COLO668 (cell line): ENCODE measurements at regions not wholly inside any gene's neighbourhood (a gene's known extent, or its start where the extent isn't known, plus 50 kb on each side); places are given as distances from the start of the nearest gene placed in this dataset.
"Not testable (repeated sequence)": the region's sequence is repeated elsewhere in the genome, so short reads cannot be mapped to it uniquely, and the experiment has no call there.

Source experiments
- DNase-seq: peaks from one replicate; lab custom pipeline; 2025; ENCODE audit not compliant: unreplicated experiment; lab: John Stamatoyannopoulos, UW

DNA sequence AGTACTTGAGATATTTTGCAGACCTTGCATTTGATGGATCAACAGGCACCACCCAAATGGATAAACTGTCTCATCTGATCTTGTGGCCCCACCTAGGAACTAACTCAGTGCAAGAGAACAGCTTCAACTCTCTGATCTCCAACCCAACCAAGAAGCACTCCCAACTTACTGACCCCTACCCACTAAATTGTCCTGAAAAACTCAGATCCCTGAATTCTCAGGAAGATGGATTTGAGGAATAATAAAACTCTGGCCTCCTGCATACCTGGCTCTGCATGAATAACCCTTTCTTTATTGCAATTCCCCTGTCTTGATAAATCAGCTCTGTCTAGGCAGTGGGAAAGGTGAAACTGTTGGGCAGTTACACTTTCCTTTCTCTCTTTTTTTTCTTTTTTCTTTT, 247.9 kb downstream of the ZPLD1 start:
- no peak for DNase-seq

DNA sequence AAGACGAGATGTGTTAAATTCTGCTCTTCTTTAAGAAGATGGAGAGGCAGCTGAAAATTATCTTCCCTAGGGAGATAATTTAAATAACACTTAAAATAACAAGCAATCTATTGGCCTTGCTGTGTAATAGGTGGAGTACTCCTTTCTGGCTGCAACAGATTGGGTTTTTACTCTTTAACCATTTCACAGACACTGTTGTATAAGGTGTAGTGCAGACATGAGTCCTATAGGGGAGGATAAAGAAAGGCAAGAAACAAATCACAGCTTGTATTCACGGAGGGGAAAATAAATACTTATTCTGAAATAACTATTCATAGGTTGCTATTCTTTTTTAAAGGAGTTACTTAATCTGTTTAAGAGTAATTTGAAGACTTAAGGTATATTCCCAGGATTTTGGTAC, 252.0 kb downstream of the ZPLD1 start:
- no peak for DNase-seq

DNA sequence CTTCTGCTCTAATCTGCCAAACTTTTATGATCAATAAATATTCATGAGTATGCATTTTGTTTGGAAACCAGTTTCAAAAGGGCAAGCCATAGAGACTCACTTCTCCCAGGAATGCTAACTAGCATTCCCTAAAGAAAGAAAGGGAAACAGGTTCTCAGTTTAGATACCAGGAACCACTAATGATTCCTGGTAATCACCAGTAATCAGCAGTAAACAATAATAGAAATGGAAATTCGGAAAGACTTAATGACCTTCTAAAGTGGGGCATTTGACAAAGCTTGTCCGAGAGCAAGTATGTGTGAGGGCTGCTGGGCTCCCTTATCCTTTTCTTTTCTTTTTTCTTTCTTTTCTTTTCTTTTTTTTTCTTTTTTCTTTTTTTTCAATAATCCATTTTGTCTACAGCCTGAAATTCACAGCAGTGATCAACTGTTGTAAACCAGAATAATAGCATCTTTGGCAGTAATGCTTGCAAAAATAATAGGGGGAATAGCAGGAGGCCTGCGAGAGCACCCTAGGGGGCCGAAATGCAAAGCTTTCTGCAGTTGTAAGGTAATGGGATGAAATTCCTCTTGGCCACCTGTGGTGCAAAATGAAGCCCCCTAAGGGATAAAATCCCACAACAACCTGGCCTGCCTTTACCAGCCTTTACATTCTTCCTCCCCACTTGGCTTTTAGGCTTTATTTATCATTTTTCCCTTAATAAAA, 253.2 kb downstream of the ZPLD1 start:
- DNase-seq, result no peak

DNA sequence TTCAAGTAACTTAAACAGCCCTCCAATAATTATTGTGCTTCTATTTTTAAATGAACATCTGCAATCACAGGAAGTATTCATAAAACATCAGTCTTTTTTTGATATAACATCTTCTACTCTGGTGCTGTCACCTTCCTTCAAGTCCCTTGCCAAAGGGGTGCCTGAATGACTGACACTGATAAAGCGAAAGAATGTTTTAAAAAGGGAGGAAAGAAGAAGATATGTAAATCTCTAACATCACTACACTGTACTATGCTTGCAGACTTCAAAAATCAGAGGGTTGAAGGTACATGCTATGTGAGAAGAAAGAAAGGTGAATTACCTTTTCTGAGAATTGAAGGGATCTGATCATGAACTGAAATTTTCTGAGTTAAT, 253.7 kb downstream of the ZPLD1 start:
- DNase-seq, result no peak

DNA sequence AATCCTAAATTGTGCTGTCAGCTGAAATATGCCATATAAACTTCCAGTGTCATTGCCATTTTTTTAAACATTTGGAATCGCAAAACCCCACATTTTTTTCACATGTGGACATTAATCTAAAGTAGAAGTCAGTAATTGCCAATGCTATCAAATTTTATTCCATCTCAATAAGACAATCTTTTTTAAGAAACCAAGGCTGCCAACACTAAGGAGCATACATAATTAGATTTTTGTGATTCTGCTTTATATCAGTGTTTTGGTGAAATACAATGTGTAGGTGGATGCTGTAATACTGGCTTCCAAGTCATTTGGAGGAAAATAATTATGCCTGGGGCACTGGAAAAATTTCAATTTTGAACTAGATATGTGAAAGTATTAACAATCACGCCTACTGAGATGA, 256.7 kb downstream of the ZPLD1 start:
- no peak for DNase-seq

DNA sequence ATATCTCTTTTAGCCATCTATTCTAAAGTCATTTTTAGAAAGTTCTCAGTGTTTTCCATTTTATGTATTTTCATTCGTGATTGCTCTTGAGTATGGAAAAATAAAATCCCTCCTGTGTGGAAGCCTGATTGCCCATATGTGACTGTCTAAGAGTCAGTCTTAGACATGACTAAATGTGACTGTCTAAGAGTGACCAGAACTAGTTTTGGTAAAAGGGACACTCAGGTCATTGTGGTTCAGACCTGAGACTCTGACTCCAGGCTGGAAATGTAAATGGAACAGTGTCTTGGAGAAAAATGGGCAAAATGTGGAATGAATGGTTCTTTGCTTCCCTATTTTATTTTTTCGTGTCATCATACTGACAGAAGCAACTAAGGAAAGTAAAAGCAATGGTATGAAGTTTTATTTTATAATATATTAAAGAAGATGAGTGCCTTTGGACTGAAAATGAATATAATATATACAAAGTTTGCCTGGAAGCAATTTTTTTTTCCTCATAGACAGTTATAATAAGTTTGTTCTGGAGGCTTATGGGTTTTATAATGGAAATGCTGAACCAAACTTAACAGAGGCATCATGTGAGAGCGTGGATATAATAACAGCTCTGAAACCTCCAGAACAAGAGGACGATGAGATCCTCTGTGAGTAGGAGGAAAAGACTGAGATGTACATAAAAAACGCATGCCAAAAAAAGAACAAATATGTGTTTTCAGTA, 264.4 kb downstream of the ZPLD1 start:
- DNase-seq, result no peak

DNA sequence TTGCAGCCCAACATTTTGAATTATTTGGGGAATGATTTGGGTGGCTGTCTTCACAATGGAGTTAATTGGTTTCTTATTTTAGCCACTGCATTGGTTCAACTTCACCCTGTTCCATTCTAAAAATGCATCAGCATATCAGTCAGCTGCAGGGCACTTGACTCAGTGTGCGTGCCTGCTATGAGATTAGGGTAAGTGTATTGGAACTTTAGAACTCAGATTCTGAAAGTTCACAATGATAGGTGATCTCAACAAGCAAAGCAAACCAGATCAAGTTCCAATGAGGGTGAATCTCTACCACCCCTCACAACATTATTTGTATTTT, 265.0 kb downstream of the ZPLD1 start:
- DNase-seq, result no peak

DNA sequence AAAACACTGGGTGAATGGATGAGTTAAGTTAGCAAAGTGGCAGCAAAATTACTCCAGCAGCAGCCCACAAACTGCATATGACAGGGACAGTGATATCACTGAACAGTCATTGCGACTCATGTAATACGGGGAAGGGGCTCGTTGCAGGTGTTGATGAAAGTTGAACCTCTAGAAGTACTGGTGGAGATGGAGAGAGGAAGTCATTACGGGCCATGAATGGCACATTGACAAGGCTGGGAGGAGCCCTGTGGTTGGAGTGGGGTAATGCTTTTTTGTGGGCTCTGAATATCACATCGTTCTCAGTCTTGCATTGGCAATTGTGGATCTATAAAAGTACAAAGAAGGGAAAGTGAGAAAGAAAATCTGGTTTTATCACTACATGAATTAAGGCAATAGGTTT, 278.1 kb downstream of the ZPLD1 start:
- DNase-seq, result no peak

DNA sequence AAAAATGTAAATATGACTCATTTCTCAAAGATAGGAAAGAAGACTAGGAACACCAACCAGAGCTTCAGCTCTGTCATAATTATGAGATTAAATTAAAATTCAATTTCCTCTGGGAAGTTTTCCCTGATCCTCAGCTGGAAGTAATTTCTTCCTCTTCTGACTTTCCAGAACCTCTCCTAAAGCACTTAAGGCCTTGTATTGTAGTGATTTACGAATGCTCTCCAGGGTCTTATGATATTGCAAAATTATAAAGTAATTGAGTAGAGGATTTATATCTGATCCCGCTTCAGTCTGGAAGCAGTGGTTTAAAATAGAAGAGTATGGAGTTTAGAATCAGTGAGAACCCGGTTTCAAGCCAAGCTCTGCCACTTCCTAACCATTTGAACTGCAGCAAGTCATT, 279.8 kb downstream of the ZPLD1 start:
- no peak for DNase-seq

DNA sequence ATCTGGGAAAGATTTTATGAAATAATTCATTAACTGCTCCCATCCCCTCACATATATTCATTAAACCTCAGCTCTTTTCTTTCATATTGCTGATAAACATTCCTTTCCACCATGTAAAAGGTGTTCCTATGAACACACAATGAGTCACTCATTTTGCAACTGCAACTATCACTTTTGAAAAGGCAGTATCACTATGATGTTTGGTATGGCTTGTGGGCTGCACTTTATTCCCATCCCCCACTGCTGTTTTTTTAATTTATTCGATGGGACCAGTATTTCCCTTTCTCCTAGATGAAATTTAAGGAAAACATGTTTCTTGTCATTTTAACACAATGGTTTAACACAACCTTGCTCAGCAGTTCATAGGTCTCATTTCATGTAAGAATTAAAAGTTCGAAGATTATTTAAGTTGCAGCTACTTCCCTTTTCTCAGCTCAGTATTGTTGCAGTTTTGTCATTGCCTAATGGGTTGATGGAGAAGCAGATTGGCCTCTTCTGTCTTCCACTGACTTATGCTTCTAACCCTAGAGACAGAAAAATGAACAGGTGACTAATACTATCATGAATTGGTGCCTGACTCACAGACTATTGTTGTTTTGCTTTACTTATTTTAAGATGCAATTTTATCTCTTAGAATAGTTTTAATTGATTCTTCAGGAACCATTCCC, 280.3 kb downstream of the ZPLD1 start:
- DNase-seq, result no peak

DNA sequence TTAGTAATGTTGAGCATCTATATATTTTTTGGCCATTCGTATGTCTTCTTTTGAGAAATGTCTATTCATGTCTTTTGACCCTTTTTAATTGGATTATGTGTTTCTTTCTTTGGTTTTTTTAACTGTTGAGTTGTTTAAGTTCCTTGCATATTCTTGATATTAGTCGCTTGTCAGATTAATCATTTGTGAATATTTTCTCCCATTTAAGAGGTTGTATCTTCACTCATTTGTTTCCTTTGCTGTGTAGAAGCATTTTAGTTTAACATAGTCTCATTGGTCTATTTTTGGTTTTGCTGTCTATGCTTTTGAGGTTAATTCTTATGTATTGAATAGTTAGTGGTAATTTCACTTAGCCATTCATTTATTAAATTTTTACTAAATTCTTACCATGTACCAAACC, 283.8 kb downstream of the ZPLD1 start:
- DNase-seq, result no peak

DNA sequence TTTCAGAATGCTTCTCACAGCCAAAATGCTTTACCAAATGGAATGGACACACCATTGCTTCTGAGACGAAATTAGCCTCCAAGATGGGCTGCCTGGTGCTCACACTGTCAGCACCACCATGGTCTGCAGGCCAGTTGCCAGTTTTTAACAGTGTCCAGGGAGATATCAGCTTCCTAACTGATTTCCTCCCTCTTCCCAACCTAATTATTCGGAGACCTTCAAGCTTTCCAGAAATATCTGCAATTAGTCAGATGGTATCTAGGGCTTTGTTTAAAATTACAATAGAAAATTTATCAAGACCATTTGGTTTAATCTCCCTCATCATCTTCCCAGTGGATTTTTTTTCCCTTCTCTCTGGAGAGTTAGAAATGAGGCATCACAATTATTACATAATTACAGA, 287.5 kb downstream of the ZPLD1 start:
- no peak for DNase-seq

DNA sequence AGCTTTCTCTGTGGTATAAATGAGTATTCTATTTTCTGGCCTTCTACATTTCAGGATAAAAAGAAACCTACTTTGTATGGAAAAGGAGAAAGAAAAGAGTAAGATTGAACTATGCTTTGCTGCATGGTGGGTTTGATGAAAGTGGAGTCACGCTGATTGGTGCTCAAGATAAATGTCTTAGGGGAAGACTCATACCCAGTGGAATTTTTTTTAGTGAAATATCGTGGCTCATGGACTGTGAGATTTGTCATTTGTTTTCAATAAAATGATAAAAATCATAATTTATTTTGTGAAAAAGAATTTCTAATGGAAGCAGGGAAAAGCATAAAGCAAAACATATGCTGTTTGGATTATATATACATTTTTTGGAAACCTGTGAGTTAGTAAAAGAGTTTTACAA, 292.5 kb downstream of the ZPLD1 start:
- no peak for DNase-seq

DNA sequence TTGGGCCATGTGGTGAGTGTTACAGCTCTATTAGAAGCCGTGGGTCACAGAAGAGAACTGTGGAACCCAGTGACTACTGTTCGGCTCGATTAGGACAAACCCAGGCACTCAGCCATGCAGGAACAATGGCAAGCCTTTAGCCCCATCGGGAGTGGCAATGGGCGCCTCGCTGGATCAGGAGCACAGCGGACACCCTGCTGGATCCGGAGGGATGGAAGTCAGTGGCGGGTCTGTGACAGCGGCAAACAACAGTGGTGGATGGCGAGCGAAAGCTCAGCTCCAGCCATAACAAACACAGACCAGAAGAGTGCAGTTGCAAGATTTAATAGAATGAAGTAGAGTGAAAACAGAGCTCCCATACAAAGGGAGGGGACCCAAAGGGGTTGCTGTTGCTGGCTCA, 297.8 kb downstream of the ZPLD1 start:
- DNase-seq, result not testable (repeated sequence)

DNA sequence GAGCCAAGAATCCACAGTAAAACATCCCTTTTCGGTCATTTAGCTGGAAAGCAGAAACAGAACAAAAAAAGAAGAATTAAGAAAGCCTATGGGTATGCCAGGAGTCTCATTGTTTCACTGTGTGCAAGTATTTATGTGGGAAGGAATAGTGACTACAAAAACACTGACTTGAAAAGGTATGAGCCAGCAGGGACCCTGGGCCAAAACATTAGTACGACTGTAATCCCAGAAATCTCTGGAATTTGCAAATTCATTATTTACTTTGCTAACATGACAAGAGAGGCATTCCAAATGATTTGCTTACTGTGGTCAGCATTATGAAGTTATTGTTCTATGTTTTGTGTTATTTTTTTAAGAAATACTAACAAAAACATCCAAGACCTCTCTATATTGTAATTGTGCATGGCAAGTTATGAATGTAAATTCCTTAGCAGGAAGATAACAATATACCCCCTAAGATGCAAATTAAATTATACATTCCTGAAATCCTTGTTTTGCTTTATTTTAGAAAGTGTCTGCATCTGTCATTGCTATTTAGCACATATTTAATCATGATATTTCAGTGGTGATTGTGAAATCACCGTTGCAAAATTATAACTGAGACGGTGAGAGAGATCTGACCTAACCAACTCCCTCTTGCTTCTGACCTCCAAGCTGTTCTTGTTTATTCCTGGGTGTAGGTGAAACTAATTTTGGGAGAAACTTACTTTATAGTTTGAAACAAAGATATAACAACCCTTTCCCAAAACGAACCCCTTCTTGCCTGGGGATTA, 299.2 kb downstream of the ZPLD1 start:
- no peak for DNase-seq

DNA sequence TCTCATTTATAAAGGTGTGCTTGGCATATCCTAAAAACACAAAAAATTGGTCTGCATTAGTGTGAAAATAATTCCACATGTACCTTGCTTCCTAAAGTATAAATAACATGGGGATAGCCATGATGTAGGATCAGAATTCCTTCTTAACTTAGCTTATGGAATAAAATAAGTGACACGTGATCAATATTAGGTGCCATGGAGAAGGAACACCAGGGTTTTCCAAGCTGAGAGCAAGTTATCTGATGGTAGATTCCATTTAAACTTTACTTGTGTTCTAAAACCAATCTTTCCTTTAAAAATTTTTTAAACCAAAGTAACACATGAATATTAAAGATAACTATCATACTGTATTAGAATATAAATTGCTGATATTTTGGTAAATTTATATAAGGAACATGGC, 300.5 kb downstream of the ZPLD1 start:
- DNase-seq, result no peak

DNA sequence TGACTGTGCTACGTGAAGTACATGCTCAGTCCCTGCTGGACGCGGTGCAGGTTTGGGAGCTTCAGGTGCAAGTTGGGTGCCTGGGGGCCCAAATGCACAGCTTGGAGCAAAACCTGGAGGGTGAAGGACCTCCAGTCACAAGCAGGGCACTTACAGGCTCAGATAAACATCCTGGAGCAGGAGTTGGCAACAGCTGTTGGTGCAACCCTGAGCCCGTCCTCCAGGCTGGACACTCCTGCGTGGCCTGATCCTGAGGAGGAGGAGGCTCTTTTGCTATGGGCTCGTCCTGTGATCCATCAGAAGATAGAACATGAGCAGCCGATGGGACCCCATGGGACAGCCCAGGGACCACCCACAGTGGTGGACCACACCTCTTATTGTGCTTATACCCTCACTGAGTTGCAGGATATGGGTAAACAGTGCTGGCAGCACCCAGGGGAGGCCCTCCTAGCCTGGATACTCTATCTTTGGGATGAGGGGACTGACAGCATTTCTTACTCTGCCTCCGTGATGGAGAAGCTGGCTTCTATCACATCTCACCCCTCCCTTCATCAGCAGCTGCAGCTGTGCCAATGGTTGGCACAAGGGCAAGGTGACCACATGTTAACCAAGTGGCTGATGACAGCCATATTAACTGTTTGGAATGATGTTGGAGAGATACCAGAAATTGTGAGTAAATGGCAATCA, 301.6 kb downstream of the ZPLD1 start:
- DNase-seq, result no peak

DNA sequence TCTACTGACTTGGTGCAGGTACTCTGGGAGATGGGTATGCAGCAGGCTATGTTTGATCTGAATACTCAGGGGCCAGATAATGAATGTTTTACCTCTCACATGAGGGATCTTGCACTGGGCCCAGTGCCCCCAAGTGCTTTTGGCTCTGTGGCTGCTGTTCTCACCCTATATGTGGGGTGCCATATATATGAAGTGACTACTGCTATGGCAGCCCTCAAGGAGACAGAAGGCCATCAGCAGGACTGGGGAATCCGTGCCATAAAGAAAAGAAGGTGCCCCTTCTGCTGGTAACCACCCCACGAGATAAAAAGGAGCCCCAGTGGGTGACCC, 302.1 kb downstream of the ZPLD1 start:
- no peak for DNase-seq

DNA sequence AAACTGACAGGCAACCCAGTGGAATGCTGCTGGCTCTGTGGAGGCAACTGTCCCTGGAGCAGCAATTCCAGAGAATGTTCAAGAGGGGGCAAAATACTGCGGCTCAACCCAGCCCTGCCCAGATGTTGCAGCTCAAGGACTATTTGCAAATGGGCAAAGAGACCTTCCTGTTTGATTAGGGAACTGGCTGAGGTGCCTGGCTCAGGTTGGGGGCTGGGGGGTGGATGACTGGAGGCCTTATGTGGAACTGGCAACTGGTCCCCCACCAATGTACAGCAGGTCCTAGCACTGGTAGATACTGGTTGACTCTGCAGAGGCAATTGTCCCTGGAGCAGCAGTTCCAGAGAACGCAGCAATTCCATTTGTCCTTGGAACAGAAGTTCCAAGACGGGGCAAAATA, 302.5 kb downstream of the ZPLD1 start:
- no peak for DNase-seq

DNA sequence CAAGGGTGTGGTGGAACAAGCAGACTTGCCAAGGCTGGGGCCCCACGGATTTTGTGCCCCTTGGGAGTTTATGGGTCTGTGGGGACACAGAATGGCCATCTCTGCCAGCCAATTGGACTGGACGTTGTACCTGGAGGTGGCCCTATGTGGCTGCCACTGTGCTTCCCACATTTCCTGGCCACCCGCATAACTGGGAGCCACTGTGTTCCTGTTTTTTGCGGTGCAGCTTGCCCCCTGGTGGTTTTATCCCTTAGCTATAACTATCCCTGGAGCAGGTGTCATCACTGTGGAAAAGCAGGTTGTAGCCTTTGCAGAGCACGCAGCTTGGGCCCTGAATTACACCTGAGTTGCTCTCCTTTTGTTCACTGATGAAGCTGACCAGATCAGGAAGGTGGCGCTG, 306.3 kb downstream of the ZPLD1 start:
- no peak for DNase-seq

DNA sequence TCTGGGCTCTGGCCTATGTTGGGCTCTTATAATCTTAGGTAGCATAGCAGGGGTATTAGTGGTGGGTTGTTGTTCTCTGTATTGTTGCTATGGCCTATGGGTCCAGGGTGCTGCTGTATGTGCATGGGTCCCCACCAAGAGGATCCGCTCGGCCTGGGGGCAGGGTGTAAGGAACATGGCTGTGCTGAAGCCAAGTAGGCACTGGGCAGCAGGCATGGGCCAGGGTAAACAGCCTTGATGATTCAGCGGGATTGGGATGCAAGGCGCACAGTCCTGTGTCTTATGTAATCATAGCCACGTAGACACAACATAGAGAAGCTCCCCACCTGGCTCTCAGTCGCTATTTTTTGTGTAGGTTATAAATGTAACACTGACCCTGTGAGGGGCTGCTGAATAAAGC, 306.9 kb downstream of the ZPLD1 start:
- no peak for DNase-seq
